K562 (cell line): ENCODE measurements at regions not wholly inside any gene's neighbourhood (a gene's known extent, or its start where the extent isn't known, plus 50 kb on each side); places are given as distances from the start of the nearest gene placed in this dataset.

Experiments
- ARID4B ChIP-seq: sonication (generic); formaldehyde crosslinking; IDR thresholded peaks from 2 replicates; pipeline ENCODE4 v1.8.0; 2022; ENCODE audit warnings: mild to moderate bottlenecking, missing genetic modification reagents
- MAFF ChIP-seq: IDR thresholded peaks from 2 replicates; pipeline ENCODE4 v1.6.1; 2012; ENCODE audit warnings: low read length, improper control_type of control experiment
- RREB1 ChIP-seq: fragments of 250-450 bp; sonication (Bioruptor Pico); IDR thresholded peaks from 2 replicates; pipeline ENCODE4 v1.4.0; 2020
- ZNF280B ChIP-seq: fragments of 250-450 bp; sonication (Bioruptor Pico); IDR thresholded peaks from 2 replicates; pipeline ENCODE4 v1.5.1; 2021; ENCODE audit warnings: mild to moderate bottlenecking

- TF ChIP-seq ZNF280B (CRISPR knock-in tag) (no peak), ARID4B (CRISPR knock-in tag) (no peak), MAFF (no peak), RREB1 (CRISPR knock-in tag) (no peak)
Measured at GRCh38 chr1:83512373-83513193, 486.3 kb downstream of the TTLL7 start (continued).
